Neural cell (in vitro differentiated cells): ENCODE measurements at regions not wholly inside any gene's neighbourhood (a gene's known extent, or its start where the extent isn't known, plus 50 kb on each side); places are given as distances from the start of the nearest gene placed in this dataset.

Experiments
- H2AFZ ChIP-seq: fragments of 200-600, 300-800 bp; sonication (generic), shearing (Covaris generic); 2 replicates; pipeline ENCODE4 v1.6.0; 2014; ENCODE audit warnings: low read depth, mild to moderate bottlenecking, antibody characterized with exemption, low read length, moderate library complexity
- H3F3A ChIP-seq: fragments of 200-600 bp; shearing (Covaris generic); 2 replicates; pipeline ENCODE4 v1.6.1; 2016; ENCODE audit warnings: mild to moderate bottlenecking, moderate library complexity, mixed read lengths, antibody characterized with exemption, low read length; ENCODE audit not compliant: insufficient read depth, poor library complexity, severe bottlenecking
- H3K27ac ChIP-seq: fragments of 200-600, 300-800 bp; sonication (generic), shearing (Covaris generic); 2 replicates; pipeline ENCODE4 v1.5.1; 2014; ENCODE audit warnings: mild to moderate bottlenecking, low read length, moderate library complexity
- H3K27me3 ChIP-seq: fragments of 300-800, 200-600 bp; sonication (generic), shearing (Covaris generic); 2 replicates; pipeline ENCODE4 v1.6.0; 2014; ENCODE audit warnings: mild to moderate bottlenecking, low read depth, low read length, moderate library complexity; ENCODE audit not compliant: insufficient read depth
- H3K36me3 ChIP-seq: fragments of 300-800, 200-600 bp; sonication (generic), shearing (Covaris generic); 2 replicates; pipeline ENCODE4 v1.5.1; 2014; ENCODE audit warnings: mild to moderate bottlenecking, antibody characterized with exemption, low read length, moderate library complexity; ENCODE audit not compliant: insufficient read depth
- H3K4me2 ChIP-seq: fragments of 300-800, 200-600 bp; sonication (generic), shearing (Covaris generic); 2 replicates; pipeline ENCODE4 v1.6.0; 2014; ENCODE audit warnings: mild to moderate bottlenecking, low read length
- H3K4me3 ChIP-seq: fragments of 300-800, 200-600 bp; sonication (generic), shearing (Covaris generic); 2 replicates; pipeline ENCODE4 v1.5.1; 2014; ENCODE audit warnings: mild to moderate bottlenecking, low read length, moderate library complexity
- H3K79me2 ChIP-seq: fragments of 200-600 bp; shearing (Covaris generic); replicated peaks from 2 replicates; pipeline ENCODE4 v1.6.0; 2014; ENCODE audit warnings: mild to moderate bottlenecking, low read length, moderate library complexity; ENCODE audit not compliant: insufficient read depth
- H3K9ac ChIP-seq: fragments of 300-800, 200-600 bp; sonication (generic), shearing (Covaris generic); 2 replicates; pipeline ENCODE4 v1.6.1; 2016; ENCODE audit warnings: mild to moderate bottlenecking, low read length, mixed read lengths
- H3K9me2 ChIP-seq: fragments of 200-600 bp; shearing (Covaris generic); 2 replicates; pipeline ENCODE4 v1.6.1; 2016; ENCODE audit warnings: mild to moderate bottlenecking, low read length, mixed read lengths; ENCODE audit not compliant: insufficient read depth
- H3K9me3 ChIP-seq: fragments of 200-600, 300-800 bp; sonication (generic), shearing (Covaris generic); 2 replicates; pipeline ENCODE4 v1.6.1; 2016; ENCODE audit warnings: mild to moderate bottlenecking, mixed run types, low read length, moderate library complexity, mixed read lengths
- H4K20me1 ChIP-seq: fragments of 200-600 bp; shearing (Covaris generic); 2 replicates; pipeline ENCODE4 v1.6.1; 2016; ENCODE audit warnings: mild to moderate bottlenecking, mixed run types; ENCODE audit not compliant: insufficient read depth
- CTCF ChIP-seq: fragments of 450-650 bp; IDR thresholded peaks from 2 replicates; pipeline ENCODE4 v1.5.1; 2014; ENCODE audit warnings: antibody characterized with exemption, mild to moderate bottlenecking, moderate library complexity; ENCODE audit not compliant: poor library complexity, severe bottlenecking
- EP300 ChIP-seq: fragments of 450-650 bp; conservative IDR thresholded peaks from 2 replicates; pipeline ENCODE4 v1.6.1; 2014; ENCODE audit warnings: antibody characterized with exemption, mild to moderate bottlenecking, moderate library complexity; ENCODE audit not compliant: poor library complexity, severe bottlenecking
- EZH2 ChIP-seq: fragments of 200-600, 300-800 bp; shearing (Covaris generic), sonication (generic); IDR thresholded peaks from 2 replicates; pipeline ENCODE4 v1.6.1; 2014; ENCODE audit warnings: antibody characterized with exemption, low read length, borderline replicate concordance, mild to moderate bottlenecking; ENCODE audit not compliant: insufficient read depth, poor library complexity, severe bottlenecking
- MXI1 ChIP-seq: fragments of 450-650 bp; conservative IDR thresholded peaks from 2 replicates; pipeline ENCODE4 v1.6.1; 2014; ENCODE audit warnings: antibody characterized with exemption, mild to moderate bottlenecking; ENCODE audit not compliant: poor library complexity, severe bottlenecking
- POLR2AphosphoS5 ChIP-seq: IDR thresholded peaks from 2 replicates; pipeline ENCODE4 v1.6.1; 2012
- RAD21 ChIP-seq: fragments of 450-650 bp; conservative IDR thresholded peaks from 2 replicates; pipeline ENCODE4 v1.6.1; 2014; ENCODE audit warnings: antibody characterized with exemption, mild to moderate bottlenecking, moderate library complexity
- REST ChIP-seq: IDR thresholded peaks from 2 replicates; pipeline ENCODE4 v1.6.1; 2012; ENCODE audit warnings: borderline replicate concordance
- SMC3 ChIP-seq: fragments of 450-650 bp; conservative IDR thresholded peaks from 2 replicates; pipeline ENCODE4 v1.6.1; 2014; ENCODE audit warnings: antibody characterized with exemption, mild to moderate bottlenecking, moderate library complexity; ENCODE audit not compliant: poor library complexity
- TAF1 ChIP-seq: IDR thresholded peaks from 2 replicates; pipeline ENCODE4 v1.6.1; 2012; ENCODE audit warnings: low read depth

- H3K4me3 ChIP-seq = no peak overlapping the region
- H3K9me2 ChIP-seq = no peaks in the 10 kb centered on the region
- TF ChIP-seq SMC3 (no peak), EZH2 (no peak), POLR2AphosphoS5 (no peak), CTCF (no peak), EP300 (no peak), MXI1 (no peak), RAD21 (no peak), TAF1 (no peak), REST (no peak)
- no peaks in the 10 kb centered on the region for H3K9me3 ChIP-seq
- H3K27me3 ChIP-seq = no peaks in the 10 kb centered on the region
- H3F3A ChIP-seq = no peaks in the 10 kb centered on the region
- no peaks in the 10 kb centered on the region for H4K20me1 ChIP-seq
- no peak overlapping the region for H2AFZ ChIP-seq
- H3K36me3 ChIP-seq = no peaks in the 10 kb centered on the region
- H3K79me2 ChIP-seq = no peaks in the 10 kb centered on the region
- no peak overlapping the region for H3K9ac ChIP-seq
- H3K27ac ChIP-seq = no peak overlapping the region
- no peak overlapping the region for H3K4me2 ChIP-seq
Measured at GRCh38 chr13:64993514-64994164, 2236.5 kb downstream of the PCDH9 start.

- Histone ChIP-seq H3K4me3 (no peak overlapping the region), H2AFZ (no peak overlapping the region), H3K9me2 (no peaks in the 10 kb centered on the region), H3K27ac (no peak overlapping the region), H3K4me2 (no peak overlapping the region), H3K36me3 (no peaks in the 10 kb centered on the region), H3K9me3 (no peaks in the 10 kb centered on the region), H3F3A (no peaks in the 10 kb centered on the region), H3K27me3 (no peaks in the 10 kb centered on the region), H3K79me2 (no peaks in the 10 kb centered on the region), H4K20me1 (no peaks in the 10 kb centered on the region), H3K9ac (no peak overlapping the region)
- TF ChIP-seq REST = no peak
- no peak for TF ChIP-seq EP300
- TF ChIP-seq TAF1 = no peak
- TF ChIP-seq RAD21 = no peak
- TF ChIP-seq MXI1 = no peak
- no peak for TF ChIP-seq SMC3
- TF ChIP-seq POLR2AphosphoS5 = no peak
- TF ChIP-seq EZH2 = no peak
- TF ChIP-seq CTCF = no peak
Measured at GRCh38 chr13:64992314-64992713, 2237.8 kb downstream of the PCDH9 start.
